Central memory CD8-positive, alpha-beta T cell (primary cell): ENCODE measurements at regions not wholly inside any gene's neighbourhood (a gene's known extent, or its start where the extent isn't known, plus 50 kb on each side); places are given as distances from the start of the nearest gene placed in this dataset.
"Not testable (repeated sequence)": the region's sequence is repeated elsewhere in the genome, so short reads cannot be mapped to it uniquely, and the experiment has no call there.

Source experiments
- ATAC-seq: fragments of 150-1000 bp; cut with Tn5 transposase; replicated peaks from 2 replicates; pipeline ENCODE4 v1.10.0; 2022; ENCODE audit warnings: mild to moderate bottlenecking, moderate FRiP score, moderate number of reproducible peaks; ENCODE audit not compliant: poor library complexity, severe bottlenecking; ENCODE audit errors: extremely low read depth
- DNase-seq, 2 donors: peaks; one replicate each; pipeline ENCODE4 v3.0.0; 2021; ENCODE audit warnings: low spot score in 2 of 2
- H3K27ac Mint-ChIP-seq: one replicate; pipeline ENCODE4 v1.8.0; 2022; ENCODE audit warnings: low read depth, mild to moderate bottlenecking, moderate library complexity, mixed read lengths
- H3K27me3 Mint-ChIP-seq: one replicate; pipeline ENCODE4 v1.8.0; 2022; ENCODE audit warnings: mixed read lengths
- H3K36me3 Mint-ChIP-seq: one replicate; pipeline ENCODE4 v1.8.0; 2022; ENCODE audit warnings: mild to moderate bottlenecking, moderate library complexity, mixed read lengths; ENCODE audit not compliant: insufficient read depth
- H3K4me1 Mint-ChIP-seq: one replicate; pipeline ENCODE4 v1.8.0; 2022; ENCODE audit warnings: mixed read lengths
- H3K4me3 Mint-ChIP-seq: one replicate; pipeline ENCODE4 v1.8.0; 2022; ENCODE audit warnings: mild to moderate bottlenecking, moderate library complexity, mixed read lengths
- H3K9me3 Mint-ChIP-seq: one replicate; pipeline ENCODE4 v1.8.0; 2022; ENCODE audit warnings: mixed read lengths

DNA sequence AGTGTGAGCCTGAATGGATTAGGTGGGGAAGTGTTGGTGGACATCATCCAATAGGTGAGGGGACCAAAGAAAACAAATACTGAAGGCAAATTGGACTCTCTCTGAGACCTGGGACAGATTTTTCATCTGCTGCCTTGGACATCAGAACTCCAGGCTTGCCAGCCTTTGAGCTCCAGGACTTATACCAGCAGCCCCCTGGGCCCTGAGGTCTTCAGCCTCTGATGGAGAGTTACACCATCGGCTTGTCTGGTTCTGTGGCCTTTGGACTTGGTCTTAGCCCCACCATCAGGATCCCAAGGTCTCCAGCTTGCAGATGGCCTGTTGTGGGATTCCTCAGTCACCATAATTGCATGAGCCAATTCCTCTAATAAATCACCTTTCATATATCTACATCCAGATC lies 80.8 kb upstream of the SLC8A3 start:
- DNase-seq (no peak), ATAC-seq (no peak)
- Mint-ChIP-seq H3K36me3 (no peaks in the 10 kb centered on the region), H3K27me3 (peaks cover 18% of the 10 kb centered on the region), H3K9me3 (no peaks in the 10 kb centered on the region), H3K4me1 (no peaks in the 10 kb centered on the region), H3K27ac (no peak overlapping the region), H3K4me3 (no peak overlapping the region)

DNA sequence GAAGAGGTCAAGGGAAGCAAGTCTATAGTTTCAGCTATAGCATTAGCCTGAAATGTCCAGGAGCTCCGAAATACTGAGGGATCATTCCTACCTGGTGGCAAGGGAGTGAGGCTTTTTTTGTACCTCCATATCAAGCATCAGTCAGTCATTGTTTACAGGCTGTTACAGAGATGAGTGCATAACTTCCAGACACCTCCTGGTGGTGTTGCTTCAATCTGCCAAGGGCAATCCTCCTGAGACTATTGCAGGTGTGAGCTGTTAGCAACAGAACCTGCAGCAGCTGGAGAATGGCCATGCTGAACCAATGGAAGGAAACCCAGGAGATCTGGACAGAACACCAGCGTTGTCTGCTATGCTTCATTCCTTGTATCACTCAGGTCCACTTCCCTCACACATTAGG lies 80.0 kb upstream of the SLC8A3 start:
- H3K27me3 Mint-ChIP-seq: peaks cover 10% of the 10 kb centered on the region
- DNase-seq: no peak
- no peaks in the 10 kb centered on the region for H3K36me3 Mint-ChIP-seq
- no peak for ATAC-seq
- no peak overlapping the region for H3K27ac Mint-ChIP-seq
- H3K9me3 Mint-ChIP-seq: no peaks in the 10 kb centered on the region
- no peak overlapping the region for H3K4me3 Mint-ChIP-seq
- H3K4me1 Mint-ChIP-seq: no peaks in the 10 kb centered on the region

GRCh38 chr14:70266157-70266556 lies 77.4 kb upstream of the SLC8A3 start:
- no peak for ATAC-seq
- H3K4me3 Mint-ChIP-seq: no peak overlapping the region
- peaks cover 22% of the 10 kb centered on the region for H3K27me3 Mint-ChIP-seq
- no peaks in the 10 kb centered on the region for H3K36me3 Mint-ChIP-seq
- no peak for DNase-seq
- H3K9me3 Mint-ChIP-seq: no peaks in the 10 kb centered on the region
- H3K4me1 Mint-ChIP-seq: no peaks in the 10 kb centered on the region
- H3K27ac Mint-ChIP-seq: no peak overlapping the region

DNA sequence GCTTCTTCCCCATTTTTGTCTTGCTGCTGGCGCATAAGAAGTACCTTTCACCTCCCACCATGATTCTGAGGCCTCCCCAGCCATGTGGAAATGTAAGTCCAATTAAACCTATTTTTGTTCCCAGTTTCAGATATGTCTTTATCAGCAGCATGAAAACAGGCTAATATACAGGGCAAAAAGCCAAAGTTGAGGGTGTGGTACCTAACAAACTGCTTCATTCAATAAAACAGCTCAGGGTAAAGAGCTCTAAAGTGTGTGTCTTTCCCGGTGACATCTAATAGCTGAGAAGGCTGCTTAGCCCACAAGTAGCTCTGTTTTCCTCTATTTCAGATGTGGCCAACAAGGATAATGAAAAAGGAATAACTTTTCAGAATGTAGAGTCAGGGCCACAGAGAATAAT lies 76.7 kb upstream of the SLC8A3 start:
- Mint-ChIP-seq H3K27ac (no peak overlapping the region), H3K27me3 (peaks cover 22% of the 10 kb centered on the region), H3K36me3 (no peaks in the 10 kb centered on the region), H3K4me3 (no peak overlapping the region), H3K9me3 (no peaks in the 10 kb centered on the region), H3K4me1 (no peaks in the 10 kb centered on the region)
- no peak for DNase-seq
- ATAC-seq: no peak

GRCh38 chr14:70259420-70259819 lies 70.7 kb upstream of the SLC8A3 start:
- H3K4me3 Mint-ChIP-seq: no peak overlapping the region

DNA sequence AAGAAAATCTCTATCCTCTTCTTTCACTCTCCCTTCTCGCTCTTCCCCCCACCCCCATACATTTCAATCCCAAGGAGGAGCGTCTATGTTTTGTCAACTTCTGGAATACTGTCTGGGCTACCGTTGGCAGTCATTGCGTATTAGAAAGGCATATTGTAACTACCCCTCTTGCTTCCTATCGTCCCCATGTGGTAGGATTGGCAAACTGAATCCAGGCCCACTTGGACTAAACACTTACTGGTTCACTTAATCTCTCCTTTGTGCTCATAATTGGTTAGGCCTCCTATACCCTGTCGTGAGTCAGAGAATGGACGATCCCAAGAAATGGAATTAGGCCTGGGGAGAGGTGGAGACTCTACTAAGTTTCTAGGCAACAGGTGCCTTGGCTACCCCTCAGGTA lies 68.8 kb upstream of the SLC8A3 start:
- DNase-seq (no peak), ATAC-seq (no peak)
- Mint-ChIP-seq H3K36me3 (no peaks in the 10 kb centered on the region), H3K4me1 (no peaks in the 10 kb centered on the region), H3K9me3 (no peaks in the 10 kb centered on the region), H3K4me3 (no peak overlapping the region), H3K27me3 (peaks cover 67% of the 10 kb centered on the region), H3K27ac (no peak overlapping the region)

More at GRCh38 chr14:70259420-70259819, 70.7 kb upstream of the SLC8A3 start:
- H3K9me3 Mint-ChIP-seq: no peaks in the 10 kb centered on the region
- no peaks in the 10 kb centered on the region for H3K36me3 Mint-ChIP-seq
- peaks cover 59% of the 10 kb centered on the region for H3K27me3 Mint-ChIP-seq
- DNase-seq (no peak), ATAC-seq (no peak)
- no peaks in the 10 kb centered on the region for H3K4me1 Mint-ChIP-seq
- no peak overlapping the region for H3K27ac Mint-ChIP-seq

- Mint-ChIP-seq H3K27me3 (peaks cover 67% of the 10 kb centered on the region), H3K27ac (no peak overlapping the region), H3K36me3 (no peaks in the 10 kb centered on the region), H3K9me3 (no peaks in the 10 kb centered on the region), H3K4me3 (no peak overlapping the region), H3K4me1 (no peaks in the 10 kb centered on the region)
- DNase-seq (no peak), ATAC-seq (no peak)
These were observed 67.8 kb upstream of the SLC8A3 start for GRCh38 chr14:70256601-70257000.

- not testable (repeated sequence) for H3K36me3 Mint-ChIP-seq, H3K4me1 Mint-ChIP-seq, ATAC-seq, H3K27ac Mint-ChIP-seq, DNase-seq, H3K9me3 Mint-ChIP-seq
- Mint-ChIP-seq H3K27me3 (peaks cover 73% of the 10 kb centered on the region), H3K4me3 (peak overlapping the region; percentile 37)
These were observed 66.6 kb upstream of the SLC8A3 start for GRCh38 chr14:70255071-70256057.

DNA sequence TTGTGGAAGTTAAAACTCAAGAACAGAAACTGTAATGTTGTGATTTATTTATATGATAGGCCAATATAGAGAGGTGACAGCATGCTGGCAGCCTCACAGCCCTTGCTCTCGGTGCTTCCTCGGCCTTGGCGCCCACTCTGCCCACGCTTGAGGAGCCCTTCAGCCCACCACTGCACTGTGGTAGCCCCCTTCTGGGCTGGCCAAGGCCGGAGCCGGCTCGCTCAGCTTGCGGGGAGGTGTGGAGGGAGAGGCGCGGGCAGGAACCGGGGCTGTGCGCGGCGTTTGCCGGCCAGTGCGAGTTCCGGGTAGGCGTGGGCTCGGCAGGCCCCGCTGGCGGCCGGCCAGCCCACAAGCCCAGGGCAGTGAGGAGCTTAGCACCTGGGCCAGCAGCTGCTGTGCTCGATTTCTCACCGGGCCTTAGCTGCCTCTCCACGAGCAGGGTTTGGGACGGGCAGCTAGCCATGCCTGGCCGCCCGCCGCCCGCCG lies 65.8 kb upstream of the SLC8A3 start:
- Mint-ChIP-seq H3K27ac (no peak overlapping the region), H3K36me3 (no peaks in the 10 kb centered on the region), H3K4me1 (no peaks in the 10 kb centered on the region), H3K27me3 (peaks cover 76% of the 10 kb centered on the region), H3K4me3 (no peak overlapping the region), H3K9me3 (no peaks in the 10 kb centered on the region)
- DNase-seq: no peak
- no peak for ATAC-seq

- H3K4me3 Mint-ChIP-seq, H3K27ac Mint-ChIP-seq, DNase-seq, ATAC-seq, H3K4me1 Mint-ChIP-seq, H3K36me3 Mint-ChIP-seq, H3K9me3 Mint-ChIP-seq: not testable (repeated sequence)
- peaks cover 67% of the 10 kb centered on the region for H3K27me3 Mint-ChIP-seq
These were observed 64.8 kb upstream of the SLC8A3 start for GRCh38 chr14:70253547-70253946.

GRCh38 chr14:70245026-70245425 lies 56.3 kb upstream of the SLC8A3 start:
- Mint-ChIP-seq H3K9me3 (no peaks in the 10 kb centered on the region), H3K4me3 (no peak overlapping the region), H3K27ac (no peak overlapping the region), H3K36me3 (no peaks in the 10 kb centered on the region), H3K4me1 (no peaks in the 10 kb centered on the region), H3K27me3 (peaks cover 85% of the 10 kb centered on the region)
- ATAC-seq (no peak), DNase-seq (no peak)

GRCh38 chr14:70239802-70240201 lies 51.1 kb upstream of the SLC8A3 start:
- Mint-ChIP-seq H3K27ac (no peak overlapping the region), H3K36me3 (no peaks in the 10 kb centered on the region), H3K9me3 (no peaks in the 10 kb centered on the region), H3K27me3 (peaks cover 81% of the 10 kb centered on the region), H3K4me3 (no peak overlapping the region), H3K4me1 (no peaks in the 10 kb centered on the region)
- DNase-seq: no peak
- no peak for ATAC-seq

GRCh38 chr14:70238635-70239034 lies 49.9 kb upstream of the SLC8A3 start:
- peaks cover 76% of the 10 kb centered on the region for H3K27me3 Mint-ChIP-seq
- H3K36me3 Mint-ChIP-seq, DNase-seq, H3K4me3 Mint-ChIP-seq, ATAC-seq, H3K4me1 Mint-ChIP-seq, H3K9me3 Mint-ChIP-seq, H3K27ac Mint-ChIP-seq: not testable (repeated sequence)
